ENCODE measurements at regions not wholly inside any gene's neighbourhood (a gene's known extent, or its start where the extent isn't known, plus 50 kb on each side); places are given as distances from the start of the nearest gene placed in this dataset.

DNA sequence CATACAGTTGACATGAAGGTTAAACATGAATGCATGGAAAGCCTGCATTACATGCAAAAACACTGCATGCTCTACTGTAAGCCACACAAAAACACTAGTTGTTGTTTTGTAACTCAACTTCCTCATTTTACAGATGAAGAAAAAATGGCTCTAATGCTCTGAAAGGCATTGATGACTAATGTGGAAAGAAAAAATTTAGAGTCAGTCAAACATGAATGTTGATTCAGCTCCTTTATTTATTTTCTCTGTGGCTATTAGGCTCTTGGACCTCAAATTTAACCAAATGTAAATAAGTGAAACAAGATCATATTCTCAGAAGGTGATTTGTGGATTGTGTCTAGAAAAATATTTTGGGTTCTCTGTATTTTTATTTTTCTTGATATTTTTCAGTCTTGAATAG lies 336.7 kb upstream of the ZNF717 start:
- DNase-seq (ENCODE audit: low spot score): no peak
- H2BK12ac ChIP-seq (ENCODE audit: low read length): no peak overlapping the region
- H3K18ac ChIP-seq (ENCODE audit: low read length): no peak overlapping the region
- H2AK5ac ChIP-seq (ENCODE audit: low read depth, low read length): no peak overlapping the region
- no peaks in the 10 kb centered on the region for H3K27me3 ChIP-seq (ENCODE audit: control insufficient read depth in 3 of 3, insufficient read depth in 3 of 3, low read depth in 1 of 3, low read length in 3 of 3)
- H3K4me3 ChIP-seq (ENCODE audit: low read length in 2 of 2): no peak overlapping the region
- H3K4me2 ChIP-seq (ENCODE audit: insufficient read depth, low read length, poor library complexity, severe bottlenecking): no peak overlapping the region
- no peak overlapping the region for H4K8ac ChIP-seq (ENCODE audit: low read depth, low read length)
- no peak overlapping the region for H3K23ac ChIP-seq (ENCODE audit: low read depth, low read length, poor library complexity)
- no peaks in the 10 kb centered on the region for H3K36me3 ChIP-seq (replicated peaks in 1 of 2; ENCODE audit: control insufficient read depth in 2 of 2, insufficient read depth in 2 of 2, low read length in 2 of 2)
- no peak overlapping the region for H2AFZ ChIP-seq (ENCODE audit: low read length)
- H3K4me1 ChIP-seq (ENCODE audit: control insufficient read depth in 2 of 2, insufficient read depth in 1 of 2, low read depth in 1 of 2, low read length in 2 of 2): no peaks in the 10 kb centered on the region
- no peak overlapping the region for H3K4ac ChIP-seq (ENCODE audit: low read length)
- H2BK120ac ChIP-seq (ENCODE audit: low read depth, low read length): no peak overlapping the region
- no peaks in the 10 kb centered on the region for H3K79me1 ChIP-seq (ENCODE audit: low read depth, low read length)
- no peaks in the 10 kb centered on the region for H3K9me3 ChIP-seq (replicated peaks in 1 of 2; ENCODE audit: control insufficient read depth in 2 of 2, insufficient read depth in 1 of 2, low read depth in 1 of 2, low read length in 2 of 2)
- no peak overlapping the region for H3K14ac ChIP-seq (ENCODE audit: low read length)
- H4K91ac ChIP-seq (ENCODE audit: low read depth, low read length, poor library complexity): no peak overlapping the region
- H3K9ac ChIP-seq (ENCODE audit: low read depth, low read length, poor library complexity): no peak overlapping the region
- no peak overlapping the region for H3K27ac ChIP-seq (replicated peaks; ENCODE audit: low read length)
- no peak overlapping the region for H2BK15ac ChIP-seq (ENCODE audit: low read length)
- H2BK5ac ChIP-seq (ENCODE audit: low read length): no peak overlapping the region

- no peak overlapping the region for H2AFZ ChIP-seq (ENCODE audit: low read length)
- H3K9ac ChIP-seq (ENCODE audit: low read depth, low read length, poor library complexity): no peak overlapping the region
- no peaks in the 10 kb centered on the region for H3K27me3 ChIP-seq (ENCODE audit: control insufficient read depth in 3 of 3, insufficient read depth in 3 of 3, low read depth in 1 of 3, low read length in 3 of 3)
- H3K23ac ChIP-seq (ENCODE audit: low read depth, low read length, poor library complexity): no peak overlapping the region
- no peak overlapping the region for H3K4me2 ChIP-seq (ENCODE audit: insufficient read depth, low read length, poor library complexity, severe bottlenecking)
- no peak overlapping the region for H4K91ac ChIP-seq (ENCODE audit: low read depth, low read length, poor library complexity)
- no peak for DNase-seq (ENCODE audit: low spot score)
- no peak overlapping the region for H2BK120ac ChIP-seq (ENCODE audit: low read depth, low read length)
- no peak overlapping the region for H2AK5ac ChIP-seq (ENCODE audit: low read depth, low read length)
- no peak overlapping the region for H3K18ac ChIP-seq (ENCODE audit: low read length)
- H3K4me3 ChIP-seq (ENCODE audit: low read length in 2 of 2): no peak overlapping the region
- H3K36me3 ChIP-seq (replicated peaks in 1 of 2; ENCODE audit: control insufficient read depth in 2 of 2, insufficient read depth in 2 of 2, low read length in 2 of 2): no peaks in the 10 kb centered on the region
- no peak overlapping the region for H3K4ac ChIP-seq (ENCODE audit: low read length)
- WGBS, 2 donors (ENCODE audit: extremely low coverage in 2 of 2, insufficient read length in 2 of 2, insufficient replicate concordance in 1 of 2): no CpG with 5 or more reads among the region's 3 CpGs
- no peaks in the 10 kb centered on the region for H3K9me3 ChIP-seq (replicated peaks in 1 of 2; ENCODE audit: control insufficient read depth in 2 of 2, insufficient read depth in 1 of 2, low read depth in 1 of 2, low read length in 2 of 2)
- no peak overlapping the region for H3K27ac ChIP-seq (replicated peaks; ENCODE audit: low read length)
- no peak overlapping the region for H4K8ac ChIP-seq (ENCODE audit: low read depth, low read length)
- no peak overlapping the region for H2BK12ac ChIP-seq (ENCODE audit: low read length)
- H2BK5ac ChIP-seq (ENCODE audit: low read length): no peak overlapping the region
- no peak overlapping the region for H3K14ac ChIP-seq (ENCODE audit: low read length)
- H3K4me1 ChIP-seq (ENCODE audit: control insufficient read depth in 2 of 2, insufficient read depth in 1 of 2, low read depth in 1 of 2, low read length in 2 of 2): no peaks in the 10 kb centered on the region
- H3K79me1 ChIP-seq (ENCODE audit: low read depth, low read length): no peaks in the 10 kb centered on the region
- H2BK15ac ChIP-seq (ENCODE audit: low read length): no peak overlapping the region
These were observed 344.1 kb upstream of the ZNF717 start for GRCh38 chr3:76129441-76129840.

DNA sequence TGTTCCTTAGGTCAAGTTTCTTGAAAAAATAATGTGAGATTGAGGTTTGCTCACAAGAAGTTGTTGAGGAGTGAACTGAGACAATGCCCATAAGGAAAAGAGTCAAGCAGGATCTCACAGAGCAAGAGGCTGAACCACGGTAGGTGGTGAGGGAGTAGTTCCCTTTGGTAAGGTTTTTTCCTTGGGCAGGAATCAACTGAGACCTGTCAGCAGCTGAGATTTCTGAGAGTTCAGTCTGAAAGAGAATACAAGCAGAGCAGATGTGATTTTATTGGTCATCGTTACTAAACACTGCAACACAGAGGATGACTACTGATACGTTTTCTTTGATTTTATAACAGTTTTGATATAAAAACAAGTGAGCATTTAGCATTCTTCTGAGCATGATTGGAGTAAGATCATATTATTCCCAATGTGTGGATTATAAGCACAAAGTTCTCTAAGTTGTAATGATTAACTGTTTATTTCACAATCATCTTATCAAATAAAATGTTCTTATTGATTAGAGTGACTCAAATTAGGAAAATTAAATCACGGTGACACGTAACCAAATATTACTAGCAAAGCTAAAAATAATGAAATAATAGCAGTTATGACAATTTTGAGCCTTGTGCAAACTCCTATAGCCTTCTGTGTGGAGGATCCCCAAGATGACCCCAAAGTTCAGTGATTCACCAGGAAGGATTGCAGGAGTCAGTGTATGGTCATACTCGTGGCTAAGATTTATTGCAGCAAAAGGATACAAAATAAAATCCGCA lies 346.2 kb upstream of the ZNF717 start:
- H3K18ac ChIP-seq (ENCODE audit: low read length): no peak overlapping the region
- no peak overlapping the region for H2AFZ ChIP-seq (ENCODE audit: low read length)
- H3K4me1 ChIP-seq (ENCODE audit: control insufficient read depth in 2 of 2, insufficient read depth in 1 of 2, low read depth in 1 of 2, low read length in 2 of 2): no peaks in the 10 kb centered on the region
- DNase-seq (ENCODE audit: low spot score): no peak
- no peak overlapping the region for H2BK15ac ChIP-seq (ENCODE audit: low read length)
- no peak overlapping the region for H2BK5ac ChIP-seq (ENCODE audit: low read length)
- no peak overlapping the region for H4K91ac ChIP-seq (ENCODE audit: low read depth, low read length, poor library complexity)
- no peak overlapping the region for H3K27ac ChIP-seq (replicated peaks; ENCODE audit: low read length)
- H4K8ac ChIP-seq (ENCODE audit: low read depth, low read length): no peak overlapping the region
- no peaks in the 10 kb centered on the region for H3K9me3 ChIP-seq (replicated peaks in 1 of 2; ENCODE audit: control insufficient read depth in 2 of 2, insufficient read depth in 1 of 2, low read depth in 1 of 2, low read length in 2 of 2)
- H3K4ac ChIP-seq (ENCODE audit: low read length): no peak overlapping the region
- no peak overlapping the region for H2BK120ac ChIP-seq (ENCODE audit: low read depth, low read length)
- H2BK12ac ChIP-seq (ENCODE audit: low read length): no peak overlapping the region
- H3K36me3 ChIP-seq (replicated peaks in 1 of 2; ENCODE audit: control insufficient read depth in 2 of 2, insufficient read depth in 2 of 2, low read length in 2 of 2): no peaks in the 10 kb centered on the region
- no CpG with 5 or more reads among the region's 7 CpGs for WGBS, 2 donors (ENCODE audit: extremely low coverage in 2 of 2, insufficient read length in 2 of 2, insufficient replicate concordance in 1 of 2)
- no peak overlapping the region for H2AK5ac ChIP-seq (ENCODE audit: low read depth, low read length)
- no peak overlapping the region for H3K14ac ChIP-seq (ENCODE audit: low read length)
- no peaks in the 10 kb centered on the region for H3K27me3 ChIP-seq (ENCODE audit: control insufficient read depth in 3 of 3, insufficient read depth in 3 of 3, low read depth in 1 of 3, low read length in 3 of 3)
- H3K79me1 ChIP-seq (ENCODE audit: low read depth, low read length): no peaks in the 10 kb centered on the region
- no peak overlapping the region for H3K9ac ChIP-seq (ENCODE audit: low read depth, low read length, poor library complexity)
- H3K23ac ChIP-seq (ENCODE audit: low read depth, low read length, poor library complexity): no peak overlapping the region
- no peak overlapping the region for H3K4me3 ChIP-seq (ENCODE audit: low read length in 2 of 2)
- no peak overlapping the region for H3K4me2 ChIP-seq (ENCODE audit: insufficient read depth, low read length, poor library complexity, severe bottlenecking)

- no peaks in the 10 kb centered on the region for H3K79me1 ChIP-seq (ENCODE audit: low read depth, low read length)
- no peak overlapping the region for H3K18ac ChIP-seq (ENCODE audit: low read length)
- no peak overlapping the region for H3K23ac ChIP-seq (ENCODE audit: low read depth, low read length, poor library complexity)
- H2BK12ac ChIP-seq (ENCODE audit: low read length): no peak overlapping the region
- H2BK15ac ChIP-seq (ENCODE audit: low read length): no peak overlapping the region
- no peak overlapping the region for H3K4me3 ChIP-seq (ENCODE audit: low read length in 2 of 2)
- no peaks in the 10 kb centered on the region for H3K36me3 ChIP-seq (replicated peaks in 1 of 2; ENCODE audit: control insufficient read depth in 2 of 2, insufficient read depth in 2 of 2, low read length in 2 of 2)
- H3K14ac ChIP-seq (ENCODE audit: low read length): no peak overlapping the region
- H2AK5ac ChIP-seq (ENCODE audit: low read depth, low read length): no peak overlapping the region
- H3K9me3 ChIP-seq (replicated peaks in 1 of 2; ENCODE audit: control insufficient read depth in 2 of 2, insufficient read depth in 1 of 2, low read depth in 1 of 2, low read length in 2 of 2): no peaks in the 10 kb centered on the region
- DNase-seq (ENCODE audit: low spot score): no peak
- H2BK120ac ChIP-seq (ENCODE audit: low read depth, low read length): no peak overlapping the region
- no CpG with 5 or more reads among the region's 3 CpGs for WGBS, 2 donors (ENCODE audit: extremely low coverage in 2 of 2, insufficient read length in 2 of 2, insufficient replicate concordance in 1 of 2)
- no peak overlapping the region for H3K9ac ChIP-seq (ENCODE audit: low read depth, low read length, poor library complexity)
- H4K8ac ChIP-seq (ENCODE audit: low read depth, low read length): no peak overlapping the region
- no peak overlapping the region for H3K4me2 ChIP-seq (ENCODE audit: insufficient read depth, low read length, poor library complexity, severe bottlenecking)
- H3K27ac ChIP-seq (replicated peaks; ENCODE audit: low read length): no peak overlapping the region
- no peak overlapping the region for H2BK5ac ChIP-seq (ENCODE audit: low read length)
- H4K91ac ChIP-seq (ENCODE audit: low read depth, low read length, poor library complexity): no peak overlapping the region
- H2AFZ ChIP-seq (ENCODE audit: low read length): no peak overlapping the region
- no peaks in the 10 kb centered on the region for H3K27me3 ChIP-seq (ENCODE audit: control insufficient read depth in 3 of 3, insufficient read depth in 3 of 3, low read depth in 1 of 3, low read length in 3 of 3)
- no peaks in the 10 kb centered on the region for H3K4me1 ChIP-seq (ENCODE audit: control insufficient read depth in 2 of 2, insufficient read depth in 1 of 2, low read depth in 1 of 2, low read length in 2 of 2)
- no peak overlapping the region for H3K4ac ChIP-seq (ENCODE audit: low read length)
These were observed 346.8 kb upstream of the ZNF717 start for GRCh38 chr3:76132154-76132470.

Data from neuronal stem cell (in vitro differentiated cells).